GM12878 (cell line): ENCODE measurements at regions not wholly inside any gene's neighbourhood (a gene's known extent, or its start where the extent isn't known, plus 50 kb on each side); places are given as distances from the start of the nearest gene placed in this dataset.

Experiments
- ATAC-seq: fragments of 200-7000 bp; cut with Tn5 transposase; 3 replicates; pipeline ENCODE4 v1.9.1; 2020; ENCODE audit warnings: mild to moderate bottlenecking, moderate library complexity
- BruUV-seq: library from RNA; stranded (reverse); fragments of 400-500 nt; replicated peaks from 2 replicates; lab custom pipeline; 2021; lab: Mats Ljungman, UMichigan
- CTCF ChIA-PET: fragments of 300-600 bp; sonication (Branson Sonifier 250); formaldehyde crosslinking; extraction: SDS; loops from one replicate; lab custom pipeline; 2021; ENCODE audit warnings: inconsistent platforms; lab: Yijun Ruan, JAX
- POLR2A ChIA-PET: fragments of 350-600 bp; formaldehyde crosslinking; extraction: SDS; loops from one replicate; lab custom pipeline; 2021; ENCODE audit warnings: inconsistent platforms; lab: Charles Lee
- RAD21 ChIA-PET: fragments of 300-600 bp; sonication (Branson Sonifier 250); formaldehyde crosslinking; loops from one replicate; lab custom pipeline; 2023; ENCODE audit warnings: antibody characterized with exemption; ENCODE audit not compliant: unreplicated experiment; lab: Charles Lee
- SMC1A ChIA-PET: fragments of 300-600 bp; sonication (Branson Sonifier 250); formaldehyde crosslinking; loops from one replicate; lab custom pipeline; 2023; ENCODE audit not compliant: unreplicated experiment, uncharacterized antibody; lab: Charles Lee
- DNase-seq: peaks from one replicate; pipeline ENCODE4 v3.0.0-alpha.2; 2011; ENCODE audit warnings: low read depth, low spot score
- FAIRE-seq: peaks from 3 replicates; lab custom pipeline; 2011; peaks lifted over from hg19 to GRCh38; lab: Jason Lieb, UNC
- H2AFZ ChIP-seq: 2 replicates; pipeline ENCODE4 v1.6.0; 2011; ENCODE audit warnings: low read depth, low read length, control low read depth; ENCODE audit not compliant: control insufficient read depth
- H3K27ac ChIP-seq: 2 replicates; pipeline ENCODE4 v1.5.1; 2011; ENCODE audit warnings: control low read depth; ENCODE audit not compliant: control insufficient read depth, insufficient read depth
- H3K27me3 ChIP-seq, 2 experiments: replicated peaks in 1 of 2; 2 replicates each; pipeline versions ENCODE4 v1.6.0 to v1.6.1; 2011; ENCODE audit warnings: low read length in 1 of 2; ENCODE audit not compliant: control insufficient read depth in 2 of 2, insufficient read depth in 2 of 2
- H3K36me3 ChIP-seq, 2 experiments: 2 replicates each; pipeline ENCODE4 v1.5.1; 2011; ENCODE audit warnings: low read length in 1 of 2; ENCODE audit not compliant: control insufficient read depth in 2 of 2, insufficient read depth in 2 of 2
- H3K4me1 ChIP-seq: 2 replicates; pipeline ENCODE4 v1.6.1; 2011; ENCODE audit warnings: mild to moderate bottlenecking, low read length, moderate library complexity, mixed read lengths; ENCODE audit not compliant: control insufficient read depth, insufficient read depth
- H3K4me2 ChIP-seq: 2 replicates; pipeline ENCODE4 v1.6.0; 2011; ENCODE audit warnings: control low read depth; ENCODE audit not compliant: control insufficient read depth, insufficient read depth
- H3K4me3 ChIP-seq: fragments of 200-600 bp; sonication (generic); 2 replicates; pipeline ENCODE4 v1.5.1; 2016
- H3K79me2 ChIP-seq: 2 replicates; pipeline ENCODE4 v1.6.0; 2011; ENCODE audit warnings: low read length; ENCODE audit not compliant: control insufficient read depth, insufficient read depth
- H3K9ac ChIP-seq: 2 replicates; pipeline ENCODE4 v1.8.0; 2011; ENCODE audit warnings: low read length, control low read depth, mixed read lengths; ENCODE audit not compliant: control insufficient read depth, insufficient read depth
- H3K9me3 ChIP-seq: replicated peaks from 3 replicates; pipeline ENCODE4 v1.5.1; 2011; ENCODE audit warnings: mild to moderate bottlenecking, low read length; ENCODE audit not compliant: control insufficient read depth, insufficient read depth
- H4K20me1 ChIP-seq: 2 replicates; pipeline ENCODE4 v1.6.0; 2011; ENCODE audit not compliant: control insufficient read depth, insufficient read depth
- BMI1 ChIP-seq: fragments of 450-650 bp; IDR thresholded peaks from 2 replicates; pipeline ENCODE4 v1.6.1; 2016; ENCODE audit warnings: mild to moderate bottlenecking, moderate library complexity, borderline replicate concordance
- CEBPB ChIP-seq, 2 experiments: fragments of 150-350 bp in 1 of 2; IDR thresholded peaks; 2 replicates each; pipeline ENCODE4 v1.6.1; 2012 to 2014; ENCODE audit warnings: low read depth in 2 of 2, low read length in 2 of 2, borderline replicate concordance in 1 of 2, inconsistent platforms in 1 of 2
- EED ChIP-seq: sonication (generic); IDR thresholded peaks from 2 replicates; pipeline ENCODE4 v1.6.1; 2016; ENCODE audit warnings: antibody characterized with exemption, low read depth
- EZH2 ChIP-seq: IDR thresholded peaks from 2 replicates; pipeline ENCODE4 v1.6.1; 2012; ENCODE audit warnings: low read depth, mild to moderate bottlenecking, control low read depth, inconsistent platforms, low read length, borderline replicate concordance; ENCODE audit not compliant: control insufficient read depth
- GABPA ChIP-seq: IDR thresholded peaks from 2 replicates; pipeline ENCODE4 v1.6.1; 2014; ENCODE audit warnings: antibody characterized with exemption, low read depth, mild to moderate bottlenecking, inconsistent platforms
- HCFC1 ChIP-seq: fragments of 150-350 bp; IDR thresholded peaks from 2 replicates; pipeline ENCODE4 v1.6.1; 2014; ENCODE audit warnings: low read length
- HDAC2 ChIP-seq: fragments of 200-600 bp; sonication (generic); IDR thresholded peaks from 2 replicates; pipeline ENCODE4 v1.6.1; 2017
- PAX5 ChIP-seq: IDR thresholded peaks from 2 replicates; pipeline ENCODE4 v1.6.1; 2011; ENCODE audit warnings: low read depth, low read length, borderline replicate concordance
- ZBTB11 ChIP-seq: fragments of 450-650 bp; formaldehyde crosslinking; IDR thresholded peaks from 2 replicates; pipeline ENCODE4 v1.5.0; 2022; ENCODE audit warnings: mild to moderate bottlenecking, missing genetic modification characterization
- ZBTB33 ChIP-seq: fragments of 450-650 bp; IDR thresholded peaks from 2 replicates; pipeline ENCODE4 v1.6.1; 2017; ENCODE audit warnings: mild to moderate bottlenecking
- ZNF687 ChIP-seq: fragments of 450-650 bp; IDR thresholded peaks from 2 replicates; pipeline ENCODE4 v1.6.1; 2017; ENCODE audit warnings: mild to moderate bottlenecking, moderate library complexity
- WGBS: methylation state at CpG from one replicate; pipeline ENCODE4 v1.1.6; 2016; ENCODE audit warnings: low lambda C conversion rate; ENCODE audit not compliant: insufficient replicate concordance, insufficient coverage; ENCODE audit errors: missing lambda C conversion rate; 5-methylcytosine and 5-hydroxymethylcytosine counted together
- in situ Hi-C: fragments of 300-500 bp; cut with MboI; formaldehyde crosslinking; loops from 9 replicates; pipeline ENCODE4 v1.14.3; 2018; ENCODE audit warnings: mixed read lengths
- intact Hi-C: fragments of 100-400 bp; cut with micrococcal nuclease; formaldehyde crosslinking; loops from one replicate; pipeline ENCODE4 v1.14.2; 2022; ENCODE audit not compliant: unreplicated experiment

- 51% methylated on average over 6 of the region's 6 CpGs for WGBS
- ChIA-PET CTCF (no interaction called here), SMC1A (no interaction called here), POLR2A (no interaction called here), RAD21 (no interaction called here)
- BruUV-seq: no TSS peak
- Histone ChIP-seq H3K27ac (no peak overlapping the region), H3K4me2 (no peak overlapping the region), H4K20me1 (no peaks in the 10 kb centered on the region), H3K9me3 (no peaks in the 10 kb centered on the region; the same call in 2 of the 3 replicates), H3K4me3 (no peak overlapping the region), H3K79me2 (no peaks in the 10 kb centered on the region), H3K9ac (no peak overlapping the region), H3K36me3 (no peaks in the 10 kb centered on the region), H3K4me1 (no peaks in the 10 kb centered on the region), H2AFZ (no peak overlapping the region), H3K27me3 (no peaks in the 10 kb centered on the region)
- no peak for DNase-seq
- intact Hi-C loops (no loop called here), in situ Hi-C loops (no loop called here)
- no peak for TF ChIP-seq ZBTB11
- no peak for TF ChIP-seq ZNF687
- TF ChIP-seq ZBTB33: no peak
- no peak for TF ChIP-seq CEBPB (IDR thresholded peaks at IDR 0.05; ENCODE audit: borderline replicate concordance in 1 of 2, low read depth in 2 of 2, low read length in 2 of 2)
- no peak for TF ChIP-seq BMI1
- no peak for TF ChIP-seq GABPA
- TF ChIP-seq HCFC1: no peak
- TF ChIP-seq PAX5: no peak
- no peak for TF ChIP-seq EED
- TF ChIP-seq EZH2: no peak
- TF ChIP-seq HDAC2: no peak
- no peak for FAIRE-seq
- ATAC-seq: no peak
Observed at GRCh38 chr13:71030784-71031183, 836.2 kb downstream of the DACH1 start.
